SK-N-SH (cell line): ENCODE measurements at regions not wholly inside any gene's neighbourhood (a gene's known extent, or its start where the extent isn't known, plus 50 kb on each side); places are given as distances from the start of the nearest gene placed in this dataset.

ENCODE experiments used
- CTCF ChIA-PET: fragments of 300-600, 350-600 bp; formaldehyde crosslinking; extraction: SDS; loops from one replicate; lab custom pipeline; 2021; lab: Yijun Ruan, JAX
- POLR2A ChIA-PET: fragments of 350-600 bp; sonication (Branson Sonifier 250); formaldehyde crosslinking; extraction: SDS; loops from one replicate; lab custom pipeline; 2020; ENCODE audit warnings: antibody characterized with exemption, inconsistent platforms; lab: Yijun Ruan, JAX
- DNase-seq: peaks from one replicate; pipeline ENCODE4 v3.0.0; 2012
- H2AFZ ChIP-seq: fragments of 200-600 bp; sonication (generic); 2 replicates; pipeline ENCODE4 v1.8.1; 2016; ENCODE audit warnings: antibody characterized with exemption, mild to moderate bottlenecking, low read depth
- H3F3A ChIP-seq: fragments of 200-600 bp; sonication (generic); replicated peaks from 2 replicates; pipeline ENCODE3; 2016; ENCODE audit warnings: antibody characterized with exemption, mild to moderate bottlenecking; ENCODE audit not compliant: insufficient read depth
- H3K27ac ChIP-seq, 2 experiments: fragments of 200-500 bp in 1 of 2; fragments of 200-600 bp in 1 of 2; sonication (Bioruptor generic) in 1 of 2; sonication (generic), shearing (Covaris generic) in 1 of 2; 2 replicates each; pipeline versions ENCODE4 v1.5.1 to v1.6.1; 2014 to 2016; ENCODE audit warnings: low read depth in 2 of 2, inconsistent platforms in 1 of 2, low read length in 1 of 2, mild to moderate bottlenecking in 1 of 2, mixed read lengths in 1 of 2
- H3K27me3 ChIP-seq: fragments of 200-600 bp; sonication (generic), shearing (Covaris generic); 2 replicates; pipeline ENCODE4 v1.6.1; 2016; ENCODE audit warnings: mixed run types; ENCODE audit not compliant: insufficient read depth
- H3K36me3 ChIP-seq, 2 experiments: fragments of 200-500 bp in 1 of 2; fragments of 200-600 bp in 1 of 2; sonication (Bioruptor generic) in 1 of 2; sonication (generic) in 1 of 2; replicated peaks in 1 of 2; 2 replicates each; pipeline versions ENCODE3 to v1.5.1; 2014 to 2016; ENCODE audit warnings: low read length in 1 of 2, mild to moderate bottlenecking in 1 of 2; ENCODE audit not compliant: insufficient read depth in 2 of 2, control insufficient read depth in 1 of 2
- H3K4me1 ChIP-seq, 2 experiments: fragments of 200-500 bp in 1 of 2; fragments of 200-600 bp in 1 of 2; sonication (Bioruptor generic) in 1 of 2; sonication (generic), shearing (Covaris generic) in 1 of 2; 2 replicates each; pipeline versions ENCODE4 v1.5.1 to v1.6.1; 2014 to 2016; ENCODE audit warnings: low read depth in 1 of 2, low read length in 1 of 2, mixed run types in 1 of 2; ENCODE audit not compliant: insufficient read depth in 2 of 2, control insufficient read depth in 1 of 2
- H3K4me2 ChIP-seq: fragments of 200-600 bp; sonication (generic), shearing (Covaris generic); 2 replicates; pipeline ENCODE4 v1.6.1; 2017; ENCODE audit warnings: mixed run types
- H3K4me3 ChIP-seq, 2 experiments: fragments of 200-500 bp in 1 of 2; fragments of 200-600 bp in 1 of 2; sonication (Bioruptor generic) in 1 of 2; sonication (generic), shearing (Covaris generic) in 1 of 2; 2 replicates each; pipeline versions ENCODE4 v1.5.1 to v1.8.1; 2014 to 2016; ENCODE audit warnings: low read depth in 2 of 2, inconsistent platforms in 1 of 2, low read length in 1 of 2, mild to moderate bottlenecking in 1 of 2, mixed read lengths in 1 of 2, moderate library complexity in 1 of 2
- H3K79me2 ChIP-seq: fragments of 200-600 bp; sonication (generic); 2 replicates; pipeline ENCODE4 v1.8.1; 2017; ENCODE audit warnings: mild to moderate bottlenecking; ENCODE audit not compliant: insufficient read depth
- H3K9ac ChIP-seq: fragments of 200-600 bp; sonication (generic); 2 replicates; pipeline ENCODE4 v1.6.1; 2017; ENCODE audit warnings: mixed run types
- H3K9me2 ChIP-seq: fragments of 200-600 bp; sonication (generic); 2 replicates; pipeline ENCODE4 v1.6.1; 2017; ENCODE audit warnings: mixed run types
- H3K9me3 ChIP-seq: fragments of 200-600 bp; sonication (generic); 2 replicates; pipeline ENCODE4 v1.6.1; 2017; ENCODE audit warnings: mixed run types, mild to moderate bottlenecking, moderate library complexity
- H4K20me1 ChIP-seq: fragments of 200-600 bp; sonication (generic); 2 replicates; pipeline ENCODE4 v1.6.1; 2017; ENCODE audit warnings: mild to moderate bottlenecking, mixed run types; ENCODE audit not compliant: insufficient read depth
- CHD2 ChIP-seq: fragments of 150-350 bp; IDR thresholded peaks from 2 replicates; pipeline ENCODE4 v1.6.1; 2018; ENCODE audit warnings: low read length; ENCODE audit not compliant: partially characterized antibody
- ELF1 ChIP-seq: IDR thresholded peaks from 2 replicates; pipeline ENCODE4 v1.4.0; 2012
- EP300 ChIP-seq, 2 experiments: IDR thresholded peaks; 2 replicates each; pipeline versions ENCODE4 v1.4.0 to v1.6.1; 2012; ENCODE audit warnings: borderline replicate concordance in 1 of 2, low read depth in 1 of 2, low read length in 1 of 2
- FOXM1 ChIP-seq: IDR thresholded peaks from 2 replicates; pipeline ENCODE4 v1.4.0; 2012; ENCODE audit warnings: low read depth, mild to moderate bottlenecking
- GATA2 ChIP-seq: sonication (generic); formaldehyde crosslinking; IDR thresholded peaks from 2 replicates; pipeline ENCODE4 v1.5.0; 2020; ENCODE audit warnings: mild to moderate bottlenecking, missing genetic modification reagents
- JUND ChIP-seq: IDR thresholded peaks from 2 replicates; pipeline ENCODE4 v1.4.0; 2012
- MEF2A ChIP-seq: IDR thresholded peaks from 2 replicates; pipeline ENCODE4 v1.4.0; 2012; ENCODE audit warnings: low read depth, borderline replicate concordance
- MXI1 ChIP-seq: IDR thresholded peaks from 2 replicates; pipeline ENCODE4 v1.6.1; 2012; ENCODE audit warnings: mild to moderate bottlenecking, low read depth, low read length, improper control_type of control experiment
- NFIC ChIP-seq: IDR thresholded peaks from 2 replicates; pipeline ENCODE4 v1.4.0; 2012; ENCODE audit warnings: borderline replicate concordance
- NRF1 ChIP-seq: IDR thresholded peaks from 2 replicates; pipeline ENCODE4 v1.6.1; 2012; ENCODE audit warnings: low read depth, mild to moderate bottlenecking, low read length
- PBX3 ChIP-seq: IDR thresholded peaks from 2 replicates; pipeline ENCODE4; 2012
- POLR2AphosphoS5 ChIP-seq: IDR thresholded peaks from 2 replicates; pipeline ENCODE4 v1.6.1; 2012; ENCODE audit warnings: low read depth, low read length
- RAD21 ChIP-seq: IDR thresholded peaks from 2 replicates; pipeline ENCODE4 v1.6.1; 2012; ENCODE audit warnings: mild to moderate bottlenecking, low read length
- RCOR1 ChIP-seq: fragments of 150-350 bp; IDR thresholded peaks from 2 replicates; pipeline ENCODE4 v1.6.1; 2017; ENCODE audit warnings: antibody characterized with exemption, low read length
- RFX5 ChIP-seq: IDR thresholded peaks from 2 replicates; pipeline ENCODE4 v1.6.1; 2012; ENCODE audit warnings: mild to moderate bottlenecking, improper control_type of control experiment, low read length
- RXRA ChIP-seq: IDR thresholded peaks from 2 replicates; pipeline ENCODE4 v1.4.0; 2012; ENCODE audit warnings: low read depth, mild to moderate bottlenecking, borderline replicate concordance
- SIN3A ChIP-seq: IDR thresholded peaks from 2 replicates; pipeline ENCODE4 v1.6.1; 2012; ENCODE audit warnings: low read depth, mild to moderate bottlenecking, low read length, moderate library complexity, borderline replicate concordance
- TAF1 ChIP-seq: IDR thresholded peaks from 2 replicates; pipeline ENCODE4 v1.6.1; 2012; ENCODE audit warnings: low read depth, mild to moderate bottlenecking, low read length, moderate library complexity, borderline replicate concordance
- TCF12 ChIP-seq: IDR thresholded peaks from 2 replicates; pipeline ENCODE4 v1.4.0; 2012
- TEAD4 ChIP-seq: IDR thresholded peaks from 2 replicates; pipeline ENCODE4 v1.4.0; 2012; ENCODE audit warnings: mild to moderate bottlenecking, borderline replicate concordance; ENCODE audit not compliant: insufficient read depth
- WGBS: methylation state at CpG from one replicate; pipeline ENCODE4 v1.1.6; 2017; ENCODE audit warnings: low lambda C conversion rate; 5-methylcytosine and 5-hydroxymethylcytosine counted together
- TF ChIP-seq, protein P1 (sequence below): fragments of 150-350 bp; IDR thresholded peaks from 2 replicates; pipeline ENCODE4 v1.6.1; 2017; ENCODE audit warnings: antibody characterized with exemption, low read length, low read depth, borderline replicate concordance

GRCh38 chr2:151067658-151068369 lies 193.8 kb downstream of the RBM43 start:
- Histone ChIP-seq H3K4me1 (peaks cover 11 to 15% of the 10 kb centered on the region in 2 experiments; a peak in 3 of 4 replicates), H2AFZ (no peak overlapping the region), H4K20me1 (no peaks in the 10 kb centered on the region), H3K27me3 (no peaks in the 10 kb centered on the region), H3K79me2 (no peaks in the 10 kb centered on the region), H3K36me3 (no peaks in the 10 kb centered on the region), H3K4me3 (no peak overlapping the region), H3K9ac (no peak overlapping the region), H3K9me2 (no peaks in the 10 kb centered on the region), H3K9me3 (no peaks in the 10 kb centered on the region), H3K4me2 (no peak overlapping the region), H3K27ac (peak overlapping the region in 1 of 2 experiments; percentile 73; a peak in 2 of 4 replicates), H3F3A (no peaks in the 10 kb centered on the region)
- WGBS: 55% methylated on average over 8 of the region's 8 CpGs
- no peak for TF ChIP-seq MEF2A
- no peak for TF ChIP-seq POLR2AphosphoS5
- TF ChIP-seq GATA2 (CRISPR knock-in tag): no peak
- TF ChIP-seq, protein P1, sequence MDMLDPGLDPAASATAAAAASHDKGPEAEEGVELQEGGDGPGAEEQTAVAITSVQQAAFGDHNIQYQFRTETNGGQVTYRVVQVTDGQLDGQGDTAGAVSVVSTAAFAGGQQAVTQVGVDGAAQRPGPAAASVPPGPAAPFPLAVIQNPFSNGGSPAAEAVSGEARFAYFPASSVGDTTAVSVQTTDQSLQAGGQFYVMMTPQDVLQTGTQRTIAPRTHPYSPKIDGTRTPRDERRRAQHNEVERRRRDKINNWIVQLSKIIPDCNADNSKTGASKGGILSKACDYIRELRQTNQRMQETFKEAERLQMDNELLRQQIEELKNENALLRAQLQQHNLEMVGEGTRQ: no peak
- no peak for TF ChIP-seq EP300 (IDR thresholded peaks at IDR 0.05; ENCODE audit: borderline replicate concordance in 1 of 2, low read depth in 1 of 2, low read length in 1 of 2)
- TF ChIP-seq RFX5: no peak
- TF ChIP-seq TCF12: no peak
- no peak for TF ChIP-seq RXRA
- TF ChIP-seq JUND: no peak
- TF ChIP-seq TAF1: no peak
- TF ChIP-seq NRF1: no peak
- TF ChIP-seq ELF1: no peak
- ChIA-PET CTCF (no interaction called here), POLR2A (no interaction called here)
- no peak for DNase-seq

DNA sequence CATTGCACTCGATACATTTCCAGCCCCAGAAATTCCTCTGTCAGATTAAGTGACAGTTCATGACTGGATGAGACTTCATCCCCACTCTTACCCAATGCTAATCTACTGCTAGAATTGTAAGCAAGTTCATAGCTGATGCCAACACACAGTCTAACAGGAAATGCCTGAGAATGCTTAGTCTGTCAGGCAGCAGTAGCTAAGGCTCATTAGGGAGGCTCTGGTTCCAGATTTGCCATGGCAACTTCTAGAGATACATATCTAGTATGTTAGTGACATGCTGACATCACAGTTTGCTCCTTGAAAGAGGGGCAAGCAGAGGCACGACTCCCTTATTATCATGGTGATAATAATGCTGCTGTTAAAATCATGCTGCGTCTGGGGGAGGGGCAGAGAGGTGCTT lies 198.4 kb downstream of the RBM43 start:
- H3K79me2 ChIP-seq: no peaks in the 10 kb centered on the region
- no peaks in the 10 kb centered on the region for H3K36me3 ChIP-seq
- H3K4me1 ChIP-seq: peaks cover 14 to 19% of the 10 kb centered on the region in 2 experiments; a peak in 3 of 4 replicates
- no peaks in the 10 kb centered on the region for H3K27me3 ChIP-seq
- H3K4me2 ChIP-seq: peak overlapping the region; percentile 1; the same call in 1 of the 2 replicates
- peak; percentile 70; the same call in 1 of the 2 replicates for TF ChIP-seq PBX3
- peak; percentile 85; the same call in 1 of the 2 replicates for TF ChIP-seq RCOR1
- peak; percentile 23; the same call in 1 of the 2 replicates for TF ChIP-seq RXRA
- no peak for TF ChIP-seq FOXM1
- peak; percentile 57; the same call in 1 of the 2 replicates for TF ChIP-seq TCF12
- no peak for TF ChIP-seq SIN3A
- 0 out of 2 replicates have a peak, but pooled peaks have one; percentile 34 for TF ChIP-seq TEAD4
- no peak for TF ChIP-seq RFX5
- TF ChIP-seq EP300 (IDR thresholded peaks at IDR 0.05; ENCODE audit: borderline replicate concordance in 1 of 2, low read depth in 1 of 2, low read length in 1 of 2): peak; percentile 44 to 61; a peak in 3 of 4 replicates
- TF ChIP-seq RAD21: peak; percentile 19; the same call in 1 of the 2 replicates
- TF ChIP-seq CHD2: no peak
- peak; percentile 84 for TF ChIP-seq GATA2 (CRISPR knock-in tag)
- TF ChIP-seq NFIC: peak; percentile 74
- TF ChIP-seq JUND: peak; percentile 48
- TF ChIP-seq MXI1: peak; percentile 50; the same call in 1 of the 2 replicates
- no peak for TF ChIP-seq POLR2AphosphoS5
- 26% methylated on average over 3 of the region's 3 CpGs for WGBS
- H3F3A ChIP-seq: peaks cover 6% of the 10 kb centered on the region
- peak; percentile 49 for DNase-seq
- peak overlapping the region; percentile 58 to 91 for H3K27ac ChIP-seq
- H3K9ac ChIP-seq: peak overlapping the region; percentile 6; the same call in 1 of the 2 replicates
- no peaks in the 10 kb centered on the region for H4K20me1 ChIP-seq
- ChIA-PET POLR2A (no interaction called here), CTCF (interaction anchor here (0.6 to 1.0 kb wide), 2 partner anchors 11 to 1264 kb away, joined by 3 to 4 read pairs; no protein-coding TSS in a partner anchor)
- H2AFZ ChIP-seq: no peak overlapping the region
- H3K9me2 ChIP-seq: no peaks in the 10 kb centered on the region
- H3K9me3 ChIP-seq: no peaks in the 10 kb centered on the region
- no peak overlapping the region; a peak in 1 of 4 replicates for H3K4me3 ChIP-seq
